ENCODE measurements at regions not wholly inside any gene's neighbourhood (a gene's known extent, or its start where the extent isn't known, plus 50 kb on each side); places are given as distances from the start of the nearest gene placed in this dataset.
"Not testable (repeated sequence)": the region's sequence is repeated elsewhere in the genome, so short reads cannot be mapped to it uniquely, and the experiment has no call there.

DNA sequence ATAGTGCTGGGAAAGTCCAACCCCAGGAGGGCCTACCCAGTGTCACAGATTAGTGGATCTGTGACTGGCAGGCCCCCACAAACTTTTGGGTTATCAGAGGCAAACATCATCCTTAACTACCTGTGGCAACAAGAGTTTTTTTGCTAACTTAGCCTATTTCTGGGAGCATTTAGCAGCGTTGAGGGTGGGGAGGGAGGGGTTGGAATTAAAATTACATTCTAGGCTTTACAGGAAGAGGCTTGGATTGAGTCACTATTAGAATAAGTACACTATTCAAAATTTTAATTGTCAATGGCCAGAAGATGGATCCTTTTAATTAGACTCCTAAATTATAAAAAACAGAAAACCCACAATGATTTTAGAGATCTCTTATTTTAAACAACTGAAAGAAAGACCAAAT is 267.9 kb upstream of the NPSR1 start:
- DNase-seq (ENCODE audit: low read depth), result no peak

DNA sequence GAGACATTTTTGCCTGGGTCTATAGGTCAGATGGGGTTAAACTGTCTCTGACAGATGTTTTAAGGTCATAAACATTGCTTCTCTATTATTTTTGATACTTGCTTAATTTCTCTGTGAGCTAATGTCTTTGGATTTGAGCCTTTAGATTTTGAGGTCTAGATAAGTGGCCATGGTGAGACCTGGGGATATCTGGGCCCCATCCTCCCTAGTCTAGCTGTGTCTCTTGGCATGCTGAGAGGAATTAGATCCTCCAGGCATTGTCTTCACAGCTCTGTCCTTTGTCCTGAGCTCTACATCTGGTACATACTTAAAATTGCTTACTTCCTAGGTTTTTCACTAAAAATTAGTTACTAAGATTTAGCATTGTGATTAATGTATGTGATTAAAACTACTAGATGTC is 265.0 kb upstream of the NPSR1 start:
- DNase-seq (ENCODE audit: low read depth), result no peak

DNA sequence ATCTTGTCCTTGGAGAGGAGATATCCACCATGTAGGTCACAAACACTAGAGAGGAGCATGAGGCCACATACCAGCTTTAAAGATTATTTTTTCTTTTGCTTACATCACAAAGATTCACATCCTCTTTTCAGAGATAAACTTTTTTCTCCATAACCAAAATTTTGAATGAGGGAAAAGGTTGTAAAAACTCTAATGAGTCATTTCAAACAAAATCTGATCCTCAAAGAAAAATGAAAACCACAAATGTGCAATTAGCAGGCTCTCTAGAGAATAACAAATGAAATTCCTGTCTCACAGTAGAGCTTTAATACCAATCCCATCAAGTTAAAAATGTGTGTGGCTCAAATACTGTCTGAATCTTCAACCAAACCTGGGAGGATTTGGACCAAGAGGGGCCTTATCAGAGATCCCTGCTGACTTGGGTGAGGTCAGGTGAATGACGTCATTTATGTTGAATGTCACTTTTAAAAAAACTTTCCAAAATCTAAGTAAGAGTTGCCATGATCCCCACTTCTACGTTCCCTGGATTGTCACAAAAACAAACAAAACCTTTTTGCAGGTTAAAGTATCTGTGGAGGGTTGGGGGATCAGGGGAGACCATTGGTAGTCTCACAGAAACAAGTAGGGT is 261.5 kb upstream of the NPSR1 start:
- DNase-seq (ENCODE audit: low read depth), result no peak

DNA sequence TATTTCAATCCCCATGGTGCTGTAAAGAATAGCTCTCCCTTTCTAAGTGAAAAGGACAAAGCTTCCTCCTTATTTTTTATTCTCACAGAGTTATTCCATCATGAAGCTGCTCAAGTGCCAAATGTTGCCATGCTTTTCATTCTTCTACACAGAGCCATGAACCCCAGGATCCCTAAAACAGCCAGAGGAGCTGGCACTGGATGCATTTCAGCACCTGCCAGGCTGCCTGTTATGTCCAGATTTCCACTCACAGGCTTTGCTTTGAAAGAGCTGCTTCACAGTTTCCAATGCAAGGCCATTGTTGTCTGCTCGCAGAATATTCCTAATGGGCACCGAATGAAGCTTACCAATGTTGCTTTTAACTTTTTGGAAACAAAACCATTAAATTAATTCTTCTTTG is 256.2 kb upstream of the NPSR1 start:
- DNase-seq (ENCODE audit: low read depth), result no peak

DNA sequence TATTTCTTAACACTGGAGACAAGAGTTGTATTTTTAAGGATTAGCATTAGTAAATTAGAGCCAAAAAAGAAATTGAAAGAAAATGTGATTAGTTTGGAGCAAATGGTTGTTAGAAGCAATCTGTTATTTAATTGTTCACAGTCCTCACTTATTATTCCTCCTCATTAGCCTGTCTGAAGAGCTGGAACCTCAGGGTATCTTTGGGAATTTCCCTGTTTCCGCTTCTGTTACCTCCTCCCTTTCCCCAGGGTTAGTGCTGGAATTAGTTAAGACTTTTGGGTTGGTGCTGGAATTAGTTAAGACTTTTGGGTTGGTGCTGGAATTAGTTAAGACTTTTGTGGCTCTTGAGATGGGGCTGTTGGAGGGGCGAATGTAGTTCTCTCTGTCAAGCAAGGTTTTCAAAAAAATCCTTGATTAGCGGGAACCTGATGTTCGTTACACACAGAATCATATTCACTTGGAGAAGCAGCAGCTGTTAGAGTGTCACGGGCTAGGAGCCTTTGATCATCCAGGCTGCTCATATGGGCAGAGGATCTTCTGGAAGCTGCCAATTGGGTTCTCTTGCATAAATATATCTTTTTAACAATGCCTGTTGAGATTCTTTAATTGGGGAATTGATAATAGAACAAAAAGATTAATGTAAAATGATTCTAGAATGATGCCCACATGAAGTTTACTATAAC is 251.0 kb upstream of the NPSR1 start:
- no peak for DNase-seq (ENCODE audit: low read depth)

DNA sequence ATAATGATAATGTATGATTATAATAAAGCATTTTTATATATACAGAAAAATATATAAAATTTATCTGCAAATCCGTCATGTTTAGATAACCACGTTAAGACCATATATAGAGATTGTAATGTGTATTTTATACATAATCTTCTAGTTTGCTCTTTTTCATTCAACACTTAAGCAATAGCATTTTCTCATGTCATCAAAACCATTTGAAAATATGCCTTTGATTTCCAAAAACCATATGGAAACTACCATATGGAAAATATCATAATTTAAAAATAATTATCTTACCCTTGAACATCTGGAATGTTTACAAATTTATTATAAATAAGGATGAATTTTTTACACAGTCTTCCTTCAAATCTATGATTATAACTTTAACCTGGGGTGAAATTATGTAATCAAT is 250.4 kb upstream of the NPSR1 start:
- DNase-seq (ENCODE audit: low read depth), result no peak

DNA sequence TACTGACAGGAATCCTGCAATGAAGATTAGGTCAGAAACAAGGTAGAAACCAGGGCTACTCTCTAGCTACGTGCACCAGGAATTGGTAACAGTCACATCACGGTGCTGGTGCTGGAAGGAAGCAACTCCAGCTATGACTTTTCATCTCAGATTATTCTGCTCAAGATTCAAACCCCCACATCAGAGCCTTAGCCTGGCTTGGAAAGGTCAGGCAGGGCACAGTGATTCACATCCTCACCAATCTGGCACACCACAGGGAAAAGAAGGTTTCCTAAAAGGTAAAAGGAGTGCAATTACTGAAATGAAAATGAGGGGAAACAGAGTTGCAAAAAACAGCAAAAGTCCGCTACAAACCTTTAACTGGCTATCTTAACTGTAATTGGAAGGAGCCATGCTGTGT is 240.2 kb upstream of the NPSR1 start:
- DNase-seq (ENCODE audit: low read depth), result peak; percentile 24

DNA sequence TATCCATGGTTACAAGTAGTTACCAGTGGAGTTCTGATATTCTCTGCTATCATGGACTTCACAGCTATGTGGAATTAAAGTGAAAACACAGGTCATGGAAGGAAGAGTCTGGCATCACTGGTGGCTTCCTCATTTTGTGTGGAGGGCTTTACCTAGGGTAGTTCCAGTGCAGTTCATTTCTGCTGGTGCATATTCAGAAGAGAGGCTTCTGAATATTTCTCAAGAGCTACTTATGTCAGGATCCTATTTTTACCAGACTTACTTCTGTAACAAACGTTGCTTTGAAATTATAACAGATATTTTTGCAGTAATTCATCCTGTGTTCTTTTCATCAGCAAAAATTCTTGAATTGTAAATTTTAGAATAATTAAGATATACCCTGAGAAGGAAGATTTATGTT is 236.5 kb upstream of the NPSR1 start:
- DNase-seq (ENCODE audit: low read depth), result no peak

DNA sequence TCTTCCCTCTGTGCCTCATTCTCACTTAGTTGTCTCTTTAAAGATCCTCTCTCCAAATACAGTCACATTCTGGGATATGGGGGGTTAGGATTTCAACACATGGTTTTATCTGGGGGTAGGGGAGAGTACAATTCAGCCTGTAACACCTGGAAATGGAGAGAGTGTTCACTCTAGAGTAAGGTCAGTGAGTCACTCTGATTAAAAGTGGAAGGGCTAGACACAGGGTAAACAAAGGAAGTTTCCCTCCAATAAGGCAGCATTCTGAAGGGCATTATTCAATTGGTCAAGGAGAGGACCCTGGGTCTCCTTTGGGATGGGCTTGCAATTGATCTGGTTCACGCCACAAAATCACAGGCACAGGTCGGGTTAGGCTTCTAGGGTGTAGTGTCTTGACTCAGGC is 232.8 kb upstream of the NPSR1 start:
- no peak for DNase-seq (ENCODE audit: low read depth)

DNA sequence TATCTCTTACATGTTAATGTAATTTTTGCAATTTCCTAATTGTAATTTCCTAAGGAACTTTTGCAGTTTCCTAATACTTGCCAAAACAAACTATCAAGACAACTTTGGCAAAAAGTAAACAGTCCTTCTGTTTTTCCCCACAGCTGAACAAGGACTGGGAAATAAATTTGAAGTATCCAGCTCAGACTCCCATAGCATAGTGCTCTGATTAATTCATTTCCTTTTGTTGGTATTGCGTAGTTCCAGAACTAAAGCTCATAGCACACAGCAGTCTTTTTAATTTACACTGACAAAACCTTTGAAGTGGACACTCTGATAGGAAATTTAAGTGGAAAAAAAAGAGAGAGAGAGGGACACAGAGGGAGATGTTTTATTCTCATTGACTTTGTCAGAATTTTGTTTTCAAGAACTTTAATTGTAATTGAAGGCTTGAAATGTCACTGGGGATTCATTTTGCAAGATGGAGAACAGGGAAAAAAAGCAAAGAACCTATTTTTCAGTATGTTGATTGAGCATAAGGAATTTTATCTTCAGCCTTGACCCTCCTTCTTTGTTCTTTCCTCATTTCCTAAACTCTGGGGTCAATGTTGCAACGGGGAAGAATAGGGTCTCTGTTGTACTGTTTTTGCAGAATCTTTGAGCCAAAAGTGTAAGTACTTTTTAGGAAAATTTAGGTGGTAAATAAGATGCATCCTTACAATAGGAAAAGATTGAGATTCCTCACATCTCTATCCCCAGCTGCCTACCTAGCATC is 232.2 kb upstream of the NPSR1 start:
- DNase-seq (ENCODE audit: low read depth), result no peak

DNA sequence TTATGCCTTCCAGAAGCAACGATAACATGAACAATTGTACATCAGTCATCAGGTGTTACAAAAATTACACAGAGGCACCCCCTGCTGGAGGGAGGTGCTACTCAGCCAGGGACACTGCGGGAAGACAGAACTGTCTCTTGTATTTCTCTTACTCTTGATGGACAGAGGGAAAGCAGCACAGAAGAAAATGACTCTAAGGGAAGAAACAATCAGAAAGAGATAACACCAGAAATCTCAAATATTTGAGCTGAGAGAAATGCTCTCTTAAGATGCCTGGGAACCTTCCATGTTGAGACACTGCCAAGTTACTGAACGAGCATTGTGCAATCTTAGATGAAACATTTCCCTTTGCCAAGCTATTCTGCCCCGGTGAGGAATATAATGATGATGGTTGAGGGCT is 227.6 kb upstream of the NPSR1 start:
- peak; percentile 42 for DNase-seq (ENCODE audit: low read depth)

DNA sequence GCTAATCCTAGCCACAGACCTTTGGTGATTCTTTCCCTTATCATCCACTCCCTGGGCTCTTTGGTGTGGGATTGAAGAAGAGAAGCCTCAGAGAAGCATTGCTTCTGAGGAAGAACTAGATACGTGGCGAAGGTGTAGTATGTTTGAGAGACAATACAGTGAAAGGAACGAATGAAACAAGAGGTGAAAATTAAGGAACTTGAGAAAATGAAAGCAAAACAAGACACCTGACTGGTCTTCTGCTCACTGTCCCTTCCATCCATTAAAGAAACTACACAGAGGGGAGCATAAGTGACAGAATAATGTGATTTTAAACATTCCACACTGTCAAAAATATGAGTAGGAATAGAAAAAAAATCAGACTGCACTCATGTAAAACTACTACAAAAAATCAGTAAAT is 219.6 kb upstream of the NPSR1 start:
- DNase-seq (ENCODE audit: low read depth), result no peak

DNA sequence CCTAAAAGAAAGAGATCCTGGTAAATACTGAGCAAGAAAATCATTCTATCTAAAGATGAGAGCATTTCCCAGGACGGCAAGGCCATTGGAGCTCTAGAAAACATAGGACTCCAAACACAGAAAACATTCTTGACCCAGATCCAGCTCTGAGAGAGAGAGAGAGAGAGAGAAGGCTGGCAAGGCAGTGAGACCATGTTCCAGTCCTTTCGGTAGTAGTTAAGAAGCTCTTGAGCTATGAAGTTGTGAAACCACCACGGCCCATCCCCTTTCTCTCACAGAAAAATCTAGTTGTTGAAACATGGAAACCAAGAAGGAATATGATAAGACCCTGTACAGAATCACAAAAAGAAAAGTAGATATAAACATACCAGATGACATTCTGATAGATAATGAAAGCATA is 212.4 kb upstream of the NPSR1 start:
- no peak for DNase-seq (ENCODE audit: low read depth)

DNA sequence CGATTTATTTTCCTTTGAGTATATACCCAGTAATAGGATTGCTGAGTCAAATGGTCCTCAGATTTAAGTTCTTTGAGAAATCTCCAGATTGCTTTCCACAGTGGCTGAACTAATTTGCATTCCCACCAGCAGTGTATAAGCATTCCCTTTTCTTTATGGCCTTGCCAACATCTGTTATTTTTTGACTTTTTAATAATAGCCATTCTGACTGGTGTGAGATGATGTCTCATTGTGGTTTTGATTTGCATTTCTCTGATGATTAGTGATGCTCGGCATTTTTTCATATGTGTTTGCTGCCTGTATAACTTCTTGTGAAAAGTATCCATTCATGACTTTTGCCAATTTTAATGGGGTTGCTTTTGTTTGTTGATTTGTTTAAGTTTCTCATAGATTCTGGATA is 209.5 kb upstream of the NPSR1 start:
- DNase-seq (ENCODE audit: low read depth), result not testable (repeated sequence)

DNA sequence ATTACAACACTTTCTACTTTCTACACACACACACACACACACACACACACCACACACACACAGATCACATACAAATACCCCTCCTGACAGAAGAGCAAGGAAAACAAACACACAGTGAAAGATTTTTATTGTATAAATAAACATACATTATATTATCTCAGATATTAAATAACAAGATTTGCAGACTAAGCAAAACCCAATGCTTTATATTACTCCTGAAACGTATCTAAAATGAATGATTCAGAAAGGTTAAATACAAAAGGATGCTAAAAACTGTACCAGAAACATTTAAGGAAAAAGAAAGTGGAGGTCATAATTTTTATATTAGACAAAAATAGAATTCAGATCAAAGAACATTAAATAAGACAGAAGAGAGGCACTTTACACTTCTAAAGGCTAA is 208.3 kb upstream of the NPSR1 start:
- DNase-seq (ENCODE audit: low read depth), result no peak

DNA sequence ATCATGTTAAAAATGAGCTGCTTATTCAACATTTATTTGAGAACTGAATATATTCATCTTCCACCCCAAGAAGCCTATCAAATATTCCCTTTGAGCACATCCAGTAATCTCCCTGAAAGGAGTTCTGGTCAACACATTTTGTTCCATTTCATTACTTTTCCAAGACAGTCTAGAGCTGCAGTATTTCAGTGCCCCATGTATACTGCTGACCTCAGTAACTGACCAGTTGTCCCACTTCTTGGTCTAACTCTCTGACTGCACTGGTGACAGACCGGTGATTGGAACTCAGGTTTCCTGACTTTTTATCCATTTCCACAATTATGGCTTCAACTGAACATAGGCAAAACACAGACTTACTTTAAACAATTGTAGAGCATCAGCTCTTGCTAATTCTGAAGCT is 206.8 kb upstream of the NPSR1 start:
- no peak for DNase-seq (ENCODE audit: low read depth)

DNA sequence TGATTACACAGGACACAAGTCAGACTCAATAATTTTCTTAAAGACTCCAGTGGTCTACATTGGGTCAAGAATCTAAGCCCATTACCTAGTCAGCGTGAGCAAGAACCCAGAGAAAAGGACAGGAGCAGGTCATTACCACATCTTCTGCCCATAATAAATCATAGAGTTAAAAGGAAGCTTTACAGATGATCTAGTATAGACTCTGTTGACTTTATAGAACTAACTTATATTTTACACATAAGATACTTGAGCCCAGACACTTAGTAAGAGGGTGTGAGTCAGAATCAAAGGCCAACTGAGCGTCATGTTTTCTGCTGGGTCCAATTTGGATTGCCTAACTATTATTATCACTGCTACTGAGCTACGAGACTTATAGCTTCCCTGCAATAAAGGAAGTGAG is 206.1 kb upstream of the NPSR1 start:
- DNase-seq (ENCODE audit: low read depth), result peak; percentile 64

DNA sequence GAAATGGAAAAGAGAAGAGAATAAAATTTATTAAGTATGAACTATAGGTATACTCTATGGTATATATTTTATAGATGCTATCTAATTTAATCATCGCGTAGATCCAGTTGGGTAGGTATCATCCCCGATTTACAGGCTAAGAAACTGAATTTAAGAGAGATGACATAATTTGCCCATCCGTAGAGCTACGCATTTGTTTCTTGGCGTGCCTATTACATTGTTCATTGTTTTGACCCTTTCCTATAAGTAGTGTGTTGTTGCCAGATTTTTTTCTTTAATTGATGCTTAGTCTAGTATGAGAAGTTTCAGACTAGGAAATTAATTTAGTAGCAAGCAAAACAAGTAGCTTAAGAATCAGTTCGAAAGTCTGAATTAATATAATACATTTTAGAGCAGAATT is 205.7 kb upstream of the NPSR1 start:
- DNase-seq (ENCODE audit: low read depth), result no peak

DNA sequence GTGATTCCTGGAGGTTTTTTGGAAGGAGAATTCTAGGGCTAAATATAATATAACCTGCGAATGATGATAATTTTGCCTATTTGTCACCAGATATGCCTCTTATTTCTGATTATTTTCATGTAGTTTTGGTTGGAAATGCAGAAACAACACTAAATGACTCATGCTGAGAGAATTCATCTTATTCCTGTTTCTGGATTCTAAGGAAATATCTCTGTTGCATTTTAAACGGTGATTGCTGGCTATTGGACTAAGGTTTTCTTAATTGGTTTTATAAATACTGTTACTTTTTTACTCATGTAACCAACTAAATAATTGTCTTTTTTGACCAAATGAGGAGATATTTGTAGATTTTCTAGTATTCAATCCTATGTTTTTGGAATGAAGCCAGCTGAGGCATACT is 204.9 kb upstream of the NPSR1 start:
- DNase-seq (ENCODE audit: low read depth), result peak; percentile 37

DNA sequence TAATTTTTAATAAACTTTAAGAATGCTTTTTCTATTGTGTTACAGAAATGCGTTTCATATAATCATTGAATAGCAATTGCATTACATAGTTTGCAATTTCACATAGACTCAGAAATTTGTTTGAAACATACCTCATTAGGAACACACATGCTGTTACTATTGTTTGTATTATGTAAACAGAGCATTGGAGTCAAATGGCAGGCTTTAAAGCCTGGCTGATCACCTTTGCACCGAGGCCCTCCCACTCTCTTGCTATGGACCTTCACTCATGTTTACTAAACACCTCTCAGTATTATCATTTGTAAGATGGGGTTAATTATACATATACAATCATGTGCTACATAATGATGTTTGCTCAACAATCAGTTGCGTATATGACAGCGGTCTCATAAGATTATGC is 203.6 kb upstream of the NPSR1 start:
- no peak for DNase-seq (ENCODE audit: low read depth)

DNA sequence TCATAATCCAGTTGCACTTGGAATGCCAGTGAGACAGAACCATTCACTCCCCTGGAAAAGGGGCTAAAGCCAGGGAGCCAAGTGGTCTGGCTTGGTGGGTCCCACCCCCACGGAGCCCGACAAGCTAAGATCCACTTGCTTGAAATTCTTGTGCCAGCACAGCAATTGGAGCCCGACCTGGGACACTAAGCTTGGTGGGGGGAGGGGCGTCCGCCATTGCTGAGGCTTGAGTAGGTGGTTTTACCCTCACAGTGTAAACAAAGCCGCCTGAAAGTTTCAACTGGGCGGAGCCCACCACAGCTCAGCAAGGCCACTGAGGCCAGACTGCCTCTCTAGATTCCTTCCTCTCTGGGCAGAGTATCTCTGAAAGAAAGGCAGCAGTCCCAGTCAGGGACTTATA is 200.7 kb upstream of the NPSR1 start:
- no peak for DNase-seq (ENCODE audit: low read depth)

DNA sequence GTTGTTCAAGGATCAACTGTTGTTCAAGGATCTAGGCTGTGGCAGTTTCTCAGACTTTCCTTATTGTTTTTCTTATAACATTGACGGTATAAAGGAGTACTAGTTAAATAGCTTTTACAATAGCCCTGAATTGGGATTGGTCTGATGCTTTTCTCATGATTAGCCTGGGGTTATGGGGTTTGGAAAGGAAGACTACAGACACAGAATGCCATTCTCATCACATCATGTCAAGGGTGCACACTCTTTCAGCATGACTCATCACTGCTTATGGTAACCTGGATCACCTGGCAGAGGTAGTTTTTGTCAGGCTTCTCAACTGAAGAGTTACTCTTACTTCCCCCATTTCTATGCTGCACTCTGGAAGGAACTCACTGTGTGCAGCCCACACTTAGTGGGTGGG is 194.2 kb upstream of the NPSR1 start:
- DNase-seq (ENCODE audit: low read depth), result peak; percentile 11

DNA sequence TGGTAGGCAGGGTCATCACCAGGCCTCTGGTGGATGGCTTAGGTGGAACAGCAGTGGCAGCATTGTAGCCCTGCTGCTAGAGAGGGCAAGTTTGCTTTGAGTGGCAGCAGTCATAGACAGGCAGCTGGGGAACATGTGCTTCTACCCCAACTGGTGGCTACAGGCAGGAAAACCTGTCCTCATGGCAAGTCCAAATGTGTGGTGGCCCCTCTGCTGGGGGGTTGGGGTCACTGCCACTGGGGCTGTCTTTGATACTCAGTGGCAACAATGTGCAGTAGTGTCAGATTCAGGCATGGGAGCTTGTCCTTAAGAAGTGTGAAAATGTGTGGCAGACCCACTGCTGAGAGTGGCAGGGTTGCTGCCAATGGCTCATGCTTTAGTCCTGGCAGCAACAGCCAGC is 186.2 kb upstream of the NPSR1 start:
- DNase-seq (ENCODE audit: low read depth), result no peak

DNA sequence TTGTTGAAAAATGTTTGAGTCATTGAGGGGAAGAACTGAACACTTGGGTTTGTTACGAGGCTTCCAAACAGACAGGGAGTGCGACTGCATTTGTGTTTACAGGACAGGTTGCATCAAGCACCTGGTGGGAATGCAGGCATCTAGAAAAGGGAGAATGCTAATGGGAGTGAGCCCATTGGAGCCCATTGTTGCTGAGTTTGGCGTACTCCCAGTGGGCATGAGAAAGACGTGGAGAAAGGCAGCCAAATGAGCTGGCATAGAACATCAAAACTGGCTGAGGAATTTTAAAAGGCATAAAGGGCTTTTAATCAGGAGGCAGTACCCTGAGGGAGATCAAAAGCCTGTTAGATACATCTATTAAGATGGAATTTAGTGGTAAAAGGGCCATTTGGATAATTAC is 171.6 kb upstream of the NPSR1 start:
- no peak for DNase-seq (ENCODE audit: low read depth)

Measured in HS-5 (cell line).